Endodermal cell (in vitro differentiated cells): ENCODE measurements at regions not wholly inside any gene's neighbourhood (a gene's known extent, or its start where the extent isn't known, plus 50 kb on each side); places are given as distances from the start of the nearest gene placed in this dataset.

Experiments
- DNase-seq: peaks from one replicate; pipeline ENCODE4 v3.0.0-alpha.2; 2017
- H3K27ac ChIP-seq: 2 replicates; pipeline ENCODE4 v1.5.1; 2013; ENCODE audit warnings: mild to moderate bottlenecking, low read depth, low read length, moderate library complexity
- H3K27me3 ChIP-seq: 2 replicates; pipeline ENCODE4 v1.6.1; 2013; ENCODE audit warnings: mild to moderate bottlenecking, low read length, moderate library complexity; ENCODE audit not compliant: insufficient read depth, control insufficient read depth, poor library complexity, severe bottlenecking
- H3K36me3 ChIP-seq: 2 replicates; pipeline ENCODE4 v1.7.0; 2013; ENCODE audit warnings: mild to moderate bottlenecking, low read length, moderate library complexity; ENCODE audit not compliant: control insufficient read depth, insufficient read depth
- H3K4me1 ChIP-seq: one replicate; pipeline ENCODE4 v1.7.0; 2013; ENCODE audit warnings: low read length; ENCODE audit not compliant: control insufficient read depth, insufficient read depth
- H3K4me3 ChIP-seq: 2 replicates; pipeline ENCODE4 v1.5.1; 2013; ENCODE audit warnings: mild to moderate bottlenecking, low read length, moderate library complexity
- H3K9ac ChIP-seq: 2 replicates; pipeline ENCODE4 v1.6.1; 2013; ENCODE audit warnings: mild to moderate bottlenecking, low read length, moderate library complexity; ENCODE audit not compliant: poor library complexity, severe bottlenecking; ENCODE audit errors: extremely low read depth
- H3K9me3 ChIP-seq: 2 replicates; pipeline ENCODE4 v1.6.1; 2013; ENCODE audit warnings: mild to moderate bottlenecking, low read length, moderate library complexity; ENCODE audit not compliant: control insufficient read depth
- H3K27ac Mint-ChIP-seq: 2 replicates; pipeline ENCODE4 v1.8.0; 2020; ENCODE audit warnings: mixed read lengths
- H3K27me3 Mint-ChIP-seq: 2 replicates; pipeline ENCODE4 v1.8.0; 2021; ENCODE audit warnings: mild to moderate bottlenecking, mixed read lengths; ENCODE audit not compliant: insufficient read depth
- H3K36me3 Mint-ChIP-seq: 2 replicates; pipeline ENCODE4 v1.8.0; 2020; ENCODE audit warnings: low read depth, mixed read lengths
- H3K4me1 Mint-ChIP-seq: 2 replicates; pipeline ENCODE4 v1.8.0; 2020; ENCODE audit warnings: mixed read lengths
- H3K4me3 Mint-ChIP-seq: 2 replicates; pipeline ENCODE4 v1.8.0; 2020; ENCODE audit warnings: mild to moderate bottlenecking, moderate library complexity, mixed read lengths
- H3K9me3 Mint-ChIP-seq: 2 replicates; pipeline ENCODE4 v1.8.0; 2020; ENCODE audit warnings: mild to moderate bottlenecking, mixed read lengths
- WGBS, 2 experiments: methylation state at CpG; one replicate each; pipeline versions ENCODE4 v1.1.5 to v1.1.7; 2013; ENCODE audit warnings: missing lambda C conversion rate in 2 of 2, mixed read lengths in 1 of 2; ENCODE audit not compliant: insufficient coverage in 1 of 2, insufficient read length in 1 of 2; 5-methylcytosine and 5-hydroxymethylcytosine counted together
- TF ChIP-seq, protein P1 (sequence below): fragments of 200-600 bp; sonication (generic); conservative IDR thresholded peaks from 2 replicates; pipeline ENCODE4 v1.5.0; 2021; ENCODE audit warnings: antibody characterized with exemption, mild to moderate bottlenecking

DNA sequence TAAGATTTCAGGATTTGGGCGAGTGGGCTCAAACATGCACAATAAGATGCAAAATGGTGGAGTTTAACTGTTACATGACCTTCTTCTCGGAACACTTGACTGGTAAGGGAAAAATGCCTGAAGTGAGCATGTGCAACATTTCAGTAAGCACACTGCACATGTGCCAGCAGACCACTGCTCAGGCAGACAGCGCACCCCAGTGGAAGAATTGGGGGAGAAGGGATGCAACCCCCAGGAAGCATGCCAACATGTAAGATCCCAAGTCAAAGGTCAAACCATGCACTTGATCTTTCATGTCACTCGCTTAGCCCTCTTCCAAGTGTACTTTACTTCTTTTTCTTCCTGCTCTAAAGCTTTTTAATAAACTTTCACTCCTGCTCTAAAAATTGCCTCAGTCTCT is 256.3 kb downstream of the CENPC start:
- Histone ChIP-seq H3K4me3 (no peak overlapping the region), H3K36me3 (no peaks in the 10 kb centered on the region), H3K4me1 (no peaks in the 10 kb centered on the region), H3K27ac (no peak overlapping the region), H3K27me3 (no peaks in the 10 kb centered on the region), H3K9ac (no peak overlapping the region), H3K9me3 (peaks cover 13% of the 10 kb centered on the region)
- TF ChIP-seq, protein P1, sequence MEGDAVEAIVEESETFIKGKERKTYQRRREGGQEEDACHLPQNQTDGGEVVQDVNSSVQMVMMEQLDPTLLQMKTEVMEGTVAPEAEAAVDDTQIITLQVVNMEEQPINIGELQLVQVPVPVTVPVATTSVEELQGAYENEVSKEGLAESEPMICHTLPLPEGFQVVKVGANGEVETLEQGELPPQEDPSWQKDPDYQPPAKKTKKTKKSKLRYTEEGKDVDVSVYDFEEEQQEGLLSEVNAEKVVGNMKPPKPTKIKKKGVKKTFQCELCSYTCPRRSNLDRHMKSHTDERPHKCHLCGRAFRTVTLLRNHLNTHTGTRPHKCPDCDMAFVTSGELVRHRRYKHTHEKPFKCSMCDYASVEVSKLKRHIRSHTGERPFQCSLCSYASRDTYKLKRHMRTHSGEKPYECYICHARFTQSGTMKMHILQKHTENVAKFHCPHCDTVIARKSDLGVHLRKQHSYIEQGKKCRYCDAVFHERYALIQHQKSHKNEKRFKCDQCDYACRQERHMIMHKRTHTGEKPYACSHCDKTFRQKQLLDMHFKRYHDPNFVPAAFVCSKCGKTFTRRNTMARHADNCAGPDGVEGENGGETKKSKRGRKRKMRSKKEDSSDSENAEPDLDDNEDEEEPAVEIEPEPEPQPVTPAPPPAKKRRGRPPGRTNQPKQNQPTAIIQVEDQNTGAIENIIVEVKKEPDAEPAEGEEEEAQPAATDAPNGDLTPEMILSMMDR, result peak; percentile 76
- Mint-ChIP-seq H3K4me3 (no peak overlapping the region), H3K4me1 (peaks cover 8% of the 10 kb centered on the region), H3K27me3 (no peaks in the 10 kb centered on the region), H3K9me3 (peaks cover 32% of the 10 kb centered on the region), H3K27ac (no peak overlapping the region), H3K36me3 (peaks cover 3% of the 10 kb centered on the region)
- DNase-seq, result peak; percentile 80
- WGBS, 2 experiments, result 67 to 83% methylated on average over 4 of the region's 4 CpGs

DNA sequence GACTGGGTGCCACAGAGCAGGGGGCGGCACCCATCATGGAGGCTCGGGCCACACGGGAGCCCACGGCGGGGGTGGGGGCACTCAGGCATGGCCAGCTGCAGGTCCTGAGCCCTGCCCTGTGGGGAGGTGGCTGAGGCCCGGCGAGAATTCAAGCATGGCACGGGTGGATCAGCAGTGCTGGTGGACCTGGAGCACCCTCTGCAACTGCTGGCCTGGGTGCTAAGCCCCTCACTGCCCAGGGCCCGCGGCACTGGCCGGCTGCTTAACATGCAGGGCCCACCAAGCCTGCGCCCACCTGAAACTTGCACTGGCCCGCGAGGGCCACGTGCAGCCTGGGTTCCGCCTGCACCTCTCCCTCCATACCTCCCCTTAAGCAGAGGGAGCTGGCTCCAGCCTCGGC is 258.6 kb downstream of the CENPC start:
- WGBS, 2 experiments, result 95 to 100% methylated on average over 3 to 17 of the region's 17 CpGs
- no peak for DNase-seq
- H3K9me3 Mint-ChIP-seq, result peaks cover 40% of the 10 kb centered on the region
- TF ChIP-seq, protein P1, result no peak
- H3K27me3 Mint-ChIP-seq, result no peaks in the 10 kb centered on the region
- no peak overlapping the region for H3K9ac ChIP-seq
- H3K4me3 Mint-ChIP-seq, result no peak overlapping the region
- H3K4me1 ChIP-seq, result no peaks in the 10 kb centered on the region
- no peak overlapping the region for H3K4me3 ChIP-seq
- H3K36me3 ChIP-seq, result no peaks in the 10 kb centered on the region
- H3K27me3 ChIP-seq, result no peaks in the 10 kb centered on the region
- peaks cover 9% of the 10 kb centered on the region for H3K9me3 ChIP-seq
- no peak overlapping the region for H3K27ac Mint-ChIP-seq
- H3K36me3 Mint-ChIP-seq, result peaks cover 3% of the 10 kb centered on the region
- no peak overlapping the region for H3K27ac ChIP-seq
- peaks cover 8% of the 10 kb centered on the region for H3K4me1 Mint-ChIP-seq

DNA sequence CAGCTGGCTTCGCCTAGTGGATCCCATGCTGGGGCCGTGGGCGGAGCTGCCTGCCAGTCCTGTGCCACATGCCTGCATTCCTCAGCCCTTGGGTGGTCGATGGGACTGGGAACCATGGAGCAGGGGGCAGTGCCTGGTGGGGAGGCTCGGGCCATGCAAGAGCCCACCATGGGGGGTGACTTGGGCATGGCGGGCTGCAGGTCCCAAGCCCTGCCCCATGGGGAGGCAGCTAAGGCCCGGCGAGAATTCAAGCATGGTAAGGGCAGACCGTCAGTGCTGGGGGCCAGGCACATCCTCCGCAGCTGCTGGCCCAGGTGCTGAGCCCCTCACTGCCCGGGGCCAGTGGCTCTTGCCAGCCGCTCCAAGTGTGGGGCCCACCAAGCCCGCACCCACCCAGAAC is 262.6 kb downstream of the CENPC start:
- H3K27ac Mint-ChIP-seq, result no peak overlapping the region
- 89 to 92% methylated on average over 3 to 13 of the region's 13 CpGs for WGBS, 2 experiments
- Histone ChIP-seq H3K36me3 (no peaks in the 10 kb centered on the region), H3K27me3 (no peaks in the 10 kb centered on the region), H3K27ac (no peak overlapping the region), H3K4me3 (no peak overlapping the region), H3K9ac (no peak overlapping the region), H3K9me3 (peaks cover 7% of the 10 kb centered on the region), H3K4me1 (no peaks in the 10 kb centered on the region)
- H3K9me3 Mint-ChIP-seq, result peaks cover 38% of the 10 kb centered on the region
- no peak overlapping the region for H3K4me3 Mint-ChIP-seq
- H3K36me3 Mint-ChIP-seq, result peaks cover 3% of the 10 kb centered on the region
- TF ChIP-seq, protein P1, result no peak
- DNase-seq, result no peak
- no peaks in the 10 kb centered on the region for H3K4me1 Mint-ChIP-seq
- H3K27me3 Mint-ChIP-seq, result no peaks in the 10 kb centered on the region
